K562 (cell line): ENCODE measurements at regions not wholly inside any gene's neighbourhood (a gene's known extent, or its start where the extent isn't known, plus 50 kb on each side); places are given as distances from the start of the nearest gene placed in this dataset.

Source experiments
- CBX1 ChIP-seq: sonication (generic); IDR thresholded peaks from 2 replicates; pipeline ENCODE4 v1.6.1; 2016; ENCODE audit warnings: antibody characterized with exemption, low read depth, mild to moderate bottlenecking
- CREB3L1 ChIP-seq: fragments of 450-650 bp; IDR thresholded peaks from 2 replicates; pipeline ENCODE4 v1.6.1; 2014; ENCODE audit warnings: low read depth, mild to moderate bottlenecking, moderate library complexity, borderline replicate concordance
- E2F1 ChIP-seq: sonication (generic); formaldehyde crosslinking; IDR thresholded peaks from 2 replicates; pipeline ENCODE4 v1.8.1; 2023; ENCODE audit warnings: mild to moderate bottlenecking, missing genetic modification reagents, moderate library complexity
- ELF2 ChIP-seq: fragments of 250-450 bp; sonication (Bioruptor Pico); IDR thresholded peaks from 2 replicates; pipeline ENCODE4 v1.5.0; 2021; ENCODE audit warnings: mild to moderate bottlenecking
- FOSL1 ChIP-seq: fragments of 200-800 bp; sonication (Bioruptor generic); conservative IDR thresholded peaks from 2 replicates; pipeline ENCODE4 v1.6.1; 2016; ENCODE audit warnings: missing genetic modification characterization, missing compliant biosample characterization
- HDAC1 ChIP-seq, 2 experiments: fragments of 450-650 bp; IDR thresholded peaks; 2 replicates each; pipeline ENCODE4 v1.6.1; 2016 to 2017; ENCODE audit warnings: inconsistent platforms in 1 of 2, mild to moderate bottlenecking in 1 of 2, moderate library complexity in 1 of 2
- HDGF ChIP-seq: fragments of 450-650 bp; IDR thresholded peaks from 2 replicates; pipeline ENCODE4 v1.6.1; 2016
- HNRNPK ChIP-seq: fragments of 200-400 bp; formaldehyde crosslinking; IDR thresholded peaks from one replicate; pipeline ENCODE4 v1.6.1; 2018; ENCODE audit warnings: mild to moderate bottlenecking, low read depth, low read length; ENCODE audit not compliant: poor library complexity, severe bottlenecking
- JUNB ChIP-seq: fragments of 450-650 bp; formaldehyde crosslinking; conservative IDR thresholded peaks from 2 replicates; pipeline ENCODE4 v1.4.0; 2020; ENCODE audit warnings: mild to moderate bottlenecking
- L3MBTL2 ChIP-seq: fragments of 450-650 bp; IDR thresholded peaks from 2 replicates; pipeline ENCODE4 v1.6.1; 2016; ENCODE audit warnings: mild to moderate bottlenecking, moderate library complexity
- MBD1 ChIP-seq: fragments of 250-450 bp; sonication (Bioruptor Pico); IDR thresholded peaks from 2 replicates; pipeline ENCODE4 v1.8.0; 2022; ENCODE audit warnings: inconsistent platforms
- NFATC3 ChIP-seq: fragments of 450-650 bp; IDR thresholded peaks from 2 replicates; pipeline ENCODE4 v1.6.1; 2017; ENCODE audit warnings: mild to moderate bottlenecking
- NFIC ChIP-seq: fragments of 450-650 bp; IDR thresholded peaks from 2 replicates; pipeline ENCODE4 v1.6.1; 2017; ENCODE audit warnings: mild to moderate bottlenecking, inconsistent platforms
- NONO ChIP-seq, 2 experiments: fragments of 200-400 bp in 1 of 2; fragments of 450-650 bp in 1 of 2; formaldehyde crosslinking in 1 of 2; IDR thresholded peaks; 2 replicates each; pipeline ENCODE4 v1.6.1; 2017; ENCODE audit warnings: low read depth in 2 of 2, mild to moderate bottlenecking in 2 of 2, moderate library complexity in 2 of 2, low read length in 1 of 2
- NR2C2 ChIP-seq, 2 experiments: fragments of 200-800 bp in 1 of 2; sonication (Bioruptor generic) in 1 of 2; sonication (generic) in 1 of 2; formaldehyde crosslinking in 1 of 2; IDR thresholded peaks; 2 replicates each; pipeline versions ENCODE4 v1.6.1 to v1.8.0; 2016 to 2022; ENCODE audit warnings: mild to moderate bottlenecking in 1 of 2, missing compliant biosample characterization in 1 of 2, missing genetic modification characterization in 1 of 2, missing genetic modification reagents in 1 of 2
- POLR2AphosphoS2 ChIP-seq: IDR thresholded peaks from 2 replicates; pipeline ENCODE4 v1.6.1; 2012; ENCODE audit warnings: low read length, improper control_type of control experiment
- RNF2 ChIP-seq: sonication (generic); IDR thresholded peaks from 2 replicates; pipeline ENCODE4 v1.6.1; 2016
- TBL1XR1 ChIP-seq, 2 experiments: IDR thresholded peaks; 2 replicates each; pipeline ENCODE4 v1.6.1; 2012; ENCODE audit warnings: improper control_type of control experiment in 2 of 2, low read length in 2 of 2, mild to moderate bottlenecking in 1 of 2
- TFAM ChIP-seq: fragments of 250-450 bp; sonication (Bioruptor Pico); conservative IDR thresholded peaks from 2 replicates; pipeline ENCODE4 v1.5.0; 2021; ENCODE audit warnings: mild to moderate bottlenecking, moderate library complexity
- THRAP3 ChIP-seq: fragments of 450-650 bp; IDR thresholded peaks from 2 replicates; pipeline ENCODE4 v1.6.1; 2016; ENCODE audit warnings: mild to moderate bottlenecking, inconsistent platforms, borderline replicate concordance
- ZNF121 ChIP-seq: sonication (generic); formaldehyde crosslinking; conservative IDR thresholded peaks from 2 replicates; pipeline ENCODE4 v1.8.0; 2022; ENCODE audit warnings: missing genetic modification reagents
- ZNF140 ChIP-seq: fragments of 250-450 bp; sonication (Bioruptor Pico); IDR thresholded peaks from 2 replicates; pipeline ENCODE4 v1.8.0; 2021; ENCODE audit warnings: moderate library complexity, mild to moderate bottlenecking, inconsistent platforms
- ZNF311 ChIP-seq: fragments of 250-450 bp; sonication (Bioruptor Pico); IDR thresholded peaks from 2 replicates; pipeline ENCODE4 v1.4.0; 2020; ENCODE audit warnings: mild to moderate bottlenecking, moderate library complexity
- ZNF444 ChIP-seq: fragments of 250-450 bp; sonication (Bioruptor Pico); IDR thresholded peaks from 2 replicates; pipeline ENCODE4 v1.4.0; 2020; ENCODE audit warnings: mild to moderate bottlenecking, moderate library complexity
- ZNF561 ChIP-seq: fragments of 450-650 bp; formaldehyde crosslinking; conservative IDR thresholded peaks from 2 replicates; pipeline ENCODE4 v1.4.0; 2020; ENCODE audit warnings: mild to moderate bottlenecking, moderate library complexity
- ZNF586 ChIP-seq: fragments of 450-650 bp; formaldehyde crosslinking; conservative IDR thresholded peaks from 2 replicates; pipeline ENCODE4 v1.4.0; 2020; ENCODE audit warnings: mild to moderate bottlenecking, moderate library complexity
- ZNF75A ChIP-seq: fragments of 450-650 bp; formaldehyde crosslinking; IDR thresholded peaks from 2 replicates; pipeline ENCODE4 v1.4.0; 2020; ENCODE audit warnings: mild to moderate bottlenecking
- ZNF785 ChIP-seq: fragments of 250-450 bp; sonication (Bioruptor Pico); IDR thresholded peaks from 2 replicates; pipeline ENCODE4 v1.4.0; 2020; ENCODE audit warnings: mild to moderate bottlenecking

GRCh38 chr2:12059616-12060441, 313.4 kb downstream of the LPIN1 start (continued):
- TF ChIP-seq CREB3L1: no peak
- TF ChIP-seq NONO (IDR thresholded peaks at IDR 0.05; ENCODE audit: low read depth in 2 of 2, low read length in 1 of 2): no peak
- no peak for TF ChIP-seq ZNF140
- TF ChIP-seq RNF2: no peak
- TF ChIP-seq THRAP3: no peak
- peak; percentile 91 for TF ChIP-seq FOSL1 (tag)
- no peak for TF ChIP-seq MBD1 (CRISPR knock-in tag)
- no peak for TF ChIP-seq NFATC3
- TF ChIP-seq L3MBTL2: no peak
- TF ChIP-seq ELF2 (CRISPR knock-in tag): no peak
- peak in 1 of 2 experiments; percentile 43; a peak in 1 of 4 replicates for TF ChIP-seq TBL1XR1 (IDR thresholded peaks at IDR 0.05; ENCODE audit: low read length in 2 of 2)
- TF ChIP-seq ZNF444: no peak
- TF ChIP-seq ZNF785 (CRISPR knock-in tag): no peak
- peak; percentile 54 for TF ChIP-seq NFIC
- TF ChIP-seq HNRNPK: no peak
- TF ChIP-seq HDGF: no peak
- no peak for TF ChIP-seq TFAM (CRISPR knock-in tag)
- no peak for TF ChIP-seq NR2C2 (CRISPR knock-in tag; IDR thresholded peaks at IDR 0.05)
- TF ChIP-seq NR2C2 (tag; IDR thresholded peaks at IDR 0.05): no peak
- no peak for TF ChIP-seq ZNF75A (CRISPR knock-in tag)
- TF ChIP-seq E2F1: no peak
- TF ChIP-seq CBX1: no peak
- TF ChIP-seq HDAC1 (IDR thresholded peaks at IDR 0.05): peak in 1 of 2 experiments; percentile 64; a peak in 2 of 4 replicates
- no peak for TF ChIP-seq ZNF561 (CRISPR knock-in tag)
- TF ChIP-seq ZNF121 (CRISPR knock-in tag): no peak
- no peak for TF ChIP-seq ZNF586 (CRISPR knock-in tag)
- no peak for TF ChIP-seq ZNF311
- TF ChIP-seq POLR2AphosphoS2: no peak
- TF ChIP-seq JUNB (CRISPR knock-in tag): no peak
